Astrocyte of the cerebellum (primary cell): ENCODE measurements at regions not wholly inside any gene's neighbourhood (a gene's known extent, or its start where the extent isn't known, plus 50 kb on each side); places are given as distances from the start of the nearest gene placed in this dataset.

Experiments
- DNase-seq: peaks from one replicate; pipeline ENCODE4 v3.0.0-alpha.2; 2011; ENCODE audit warnings: low read depth
- H3K4me3 ChIP-seq: 2 replicates; pipeline ENCODE4 v1.5.1; 2011; ENCODE audit warnings: mild to moderate bottlenecking, low read depth, low read length, moderate library complexity
- in situ Hi-C: cut with HindIII; loops from 2 replicates; pipeline ENCODE4 v1.10.0; 2017; ENCODE audit warnings: low sequenced_read_pairs
- TF ChIP-seq, protein P1 (sequence below): IDR thresholded peaks from 2 replicates; pipeline ENCODE4 v1.5.1; 2012; ENCODE audit warnings: low read length, low read depth, moderate library complexity, mild to moderate bottlenecking; ENCODE audit errors: missing control alignments

DNA sequence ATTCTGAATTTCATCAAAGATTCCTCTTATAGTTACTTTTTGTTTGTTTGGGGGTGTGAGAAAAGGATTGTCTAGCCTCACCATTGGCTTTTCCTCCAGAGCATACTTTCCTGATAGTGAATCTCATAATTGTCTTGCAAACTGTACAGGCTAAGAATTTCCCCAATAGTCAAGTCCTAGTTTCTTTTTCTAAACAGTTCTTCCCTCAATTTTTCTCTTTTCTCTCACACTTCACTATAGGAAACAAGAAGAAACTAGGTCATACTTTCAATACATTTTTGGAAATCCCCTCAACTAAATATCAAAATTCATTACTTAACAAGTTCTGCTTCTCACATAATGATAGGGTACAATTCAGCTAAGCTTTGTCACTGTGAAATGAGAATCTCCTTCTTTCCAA lies 241.9 kb downstream of the IL20RB start:
- in situ Hi-C loops, result no loop called here
- no peak overlapping the region for H3K4me3 ChIP-seq
- no peak for DNase-seq
- TF ChIP-seq, protein P1, sequence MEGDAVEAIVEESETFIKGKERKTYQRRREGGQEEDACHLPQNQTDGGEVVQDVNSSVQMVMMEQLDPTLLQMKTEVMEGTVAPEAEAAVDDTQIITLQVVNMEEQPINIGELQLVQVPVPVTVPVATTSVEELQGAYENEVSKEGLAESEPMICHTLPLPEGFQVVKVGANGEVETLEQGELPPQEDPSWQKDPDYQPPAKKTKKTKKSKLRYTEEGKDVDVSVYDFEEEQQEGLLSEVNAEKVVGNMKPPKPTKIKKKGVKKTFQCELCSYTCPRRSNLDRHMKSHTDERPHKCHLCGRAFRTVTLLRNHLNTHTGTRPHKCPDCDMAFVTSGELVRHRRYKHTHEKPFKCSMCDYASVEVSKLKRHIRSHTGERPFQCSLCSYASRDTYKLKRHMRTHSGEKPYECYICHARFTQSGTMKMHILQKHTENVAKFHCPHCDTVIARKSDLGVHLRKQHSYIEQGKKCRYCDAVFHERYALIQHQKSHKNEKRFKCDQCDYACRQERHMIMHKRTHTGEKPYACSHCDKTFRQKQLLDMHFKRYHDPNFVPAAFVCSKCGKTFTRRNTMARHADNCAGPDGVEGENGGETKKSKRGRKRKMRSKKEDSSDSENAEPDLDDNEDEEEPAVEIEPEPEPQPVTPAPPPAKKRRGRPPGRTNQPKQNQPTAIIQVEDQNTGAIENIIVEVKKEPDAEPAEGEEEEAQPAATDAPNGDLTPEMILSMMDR, result no peak

DNA sequence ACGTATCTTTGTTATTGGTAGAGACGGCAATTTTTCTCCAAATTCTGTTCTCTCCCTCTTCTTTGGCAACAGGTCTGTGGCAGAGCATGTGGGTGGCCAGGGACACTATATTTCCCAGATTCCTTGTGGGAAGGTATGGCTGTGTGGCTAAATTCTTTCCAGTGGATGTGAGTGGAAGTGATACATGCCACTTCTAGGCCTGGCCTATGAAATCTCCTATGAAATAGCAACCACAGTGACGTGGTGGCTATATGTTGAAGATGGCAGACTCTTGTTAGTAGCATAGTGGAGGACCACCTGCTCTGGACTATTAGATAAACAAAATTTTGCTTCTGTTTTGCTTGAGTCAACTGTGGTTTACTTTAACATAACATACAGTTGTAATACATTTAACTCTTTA lies 243.3 kb downstream of the IL20RB start:
- no peak for DNase-seq
- no peak overlapping the region for H3K4me3 ChIP-seq
- in situ Hi-C loops, result no loop called here
- TF ChIP-seq, protein P1, result no peak

DNA sequence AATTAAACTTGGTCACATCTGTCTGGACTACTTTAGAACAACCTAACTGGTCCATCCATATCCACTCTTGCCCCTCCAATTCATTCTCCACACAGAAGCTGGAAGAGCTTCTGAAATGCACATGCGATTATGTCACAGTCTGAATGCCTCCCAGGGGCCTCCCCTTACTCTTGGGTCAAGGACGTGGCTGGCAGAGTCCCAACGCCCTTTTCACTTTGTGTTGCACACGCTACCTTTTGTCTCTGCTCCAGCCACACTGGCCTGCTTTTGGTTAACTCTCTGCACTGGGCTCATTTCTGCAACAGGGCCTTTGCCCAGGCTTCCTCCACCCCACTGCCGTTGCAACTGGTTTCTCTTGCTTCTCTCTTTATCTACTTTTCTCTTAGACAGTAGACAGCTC lies 245.2 kb downstream of the IL20RB start:
- TF ChIP-seq, protein P1, result no peak
- in situ Hi-C loops, result no loop called here
- H3K4me3 ChIP-seq, result no peak overlapping the region
- no peak for DNase-seq

DNA sequence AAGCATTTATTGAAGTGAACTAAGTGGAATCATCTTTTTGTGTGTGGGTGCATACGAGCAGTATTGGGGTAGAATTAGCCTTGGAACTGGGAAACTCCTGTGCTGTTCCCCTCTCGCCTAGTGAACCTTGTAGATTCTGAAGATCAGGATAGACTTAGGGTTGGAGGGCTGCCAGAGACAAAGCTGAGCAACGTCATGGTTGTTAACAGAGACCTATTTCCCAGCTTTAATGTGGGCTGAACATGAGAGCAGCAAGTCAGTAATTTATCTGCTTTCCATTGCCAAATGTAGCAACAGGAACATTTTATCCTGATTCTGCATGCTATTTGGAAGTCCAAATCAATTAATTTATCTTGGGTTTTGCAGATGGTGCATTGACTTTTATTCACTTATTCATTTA lies 246.6 kb downstream of the IL20RB start:
- in situ Hi-C loops, result no loop called here
- H3K4me3 ChIP-seq, result no peak overlapping the region
- TF ChIP-seq, protein P1, result no peak
- DNase-seq, result no peak

DNA sequence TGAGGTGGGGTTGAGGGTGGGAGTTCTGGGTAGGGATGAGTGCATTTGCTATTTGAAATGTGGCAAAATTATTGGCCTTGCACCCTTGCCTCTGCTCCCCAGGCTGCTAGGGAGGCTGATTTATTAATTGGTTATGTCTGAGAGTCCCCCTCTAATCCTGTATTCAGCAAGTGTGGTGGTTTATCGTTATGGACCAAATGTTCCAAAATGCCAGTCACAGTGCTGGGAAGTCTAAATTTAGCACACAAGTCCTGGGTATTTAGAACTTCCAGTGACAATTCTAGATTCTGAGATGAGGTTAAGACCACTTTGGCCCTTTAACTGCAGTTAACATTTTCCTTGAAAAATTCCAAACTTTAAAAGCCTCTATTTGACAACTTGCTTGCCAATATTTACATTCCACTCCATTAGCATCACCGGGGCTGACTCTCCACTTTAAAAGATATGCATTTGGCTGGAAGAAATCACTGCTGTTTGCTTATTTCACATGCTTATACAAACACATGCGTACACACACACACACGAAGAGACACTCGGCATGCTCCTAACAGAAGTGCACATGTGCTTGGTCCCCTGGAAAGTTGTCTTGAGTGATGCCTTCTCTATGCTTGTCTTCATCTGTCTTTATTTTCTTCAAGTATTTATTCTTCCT lies 247.7 kb downstream of the IL20RB start:
- in situ Hi-C loops, result no loop called here
- no peak for DNase-seq
- TF ChIP-seq, protein P1, result no peak
- no peak overlapping the region for H3K4me3 ChIP-seq

DNA sequence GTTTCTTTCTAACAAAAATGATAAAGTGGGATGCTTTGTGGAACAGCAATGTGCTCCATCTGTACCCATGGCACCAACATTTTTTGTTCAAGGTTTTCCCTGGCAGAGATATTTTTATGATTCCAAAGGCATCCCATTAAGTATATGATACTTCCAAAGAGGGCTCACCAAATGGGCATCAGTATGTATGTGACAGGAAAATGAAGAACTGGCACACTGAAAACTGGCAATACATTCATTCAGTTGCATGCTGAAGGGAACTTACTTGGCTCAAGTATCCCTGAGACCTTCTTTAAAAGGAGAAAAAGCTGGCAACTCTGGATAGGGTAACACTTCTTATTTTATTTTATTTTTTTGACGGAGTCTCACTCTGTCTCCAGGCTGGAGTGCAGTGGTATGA lies 249.8 kb downstream of the IL20RB start:
- in situ Hi-C loops, result no loop called here
- TF ChIP-seq, protein P1, result no peak
- no peak for DNase-seq
- H3K4me3 ChIP-seq, result no peak overlapping the region
